ENCODE measurements at regions not wholly inside any gene's neighbourhood (a gene's known extent, or its start where the extent isn't known, plus 50 kb on each side); places are given as distances from the start of the nearest gene placed in this dataset.

DNA sequence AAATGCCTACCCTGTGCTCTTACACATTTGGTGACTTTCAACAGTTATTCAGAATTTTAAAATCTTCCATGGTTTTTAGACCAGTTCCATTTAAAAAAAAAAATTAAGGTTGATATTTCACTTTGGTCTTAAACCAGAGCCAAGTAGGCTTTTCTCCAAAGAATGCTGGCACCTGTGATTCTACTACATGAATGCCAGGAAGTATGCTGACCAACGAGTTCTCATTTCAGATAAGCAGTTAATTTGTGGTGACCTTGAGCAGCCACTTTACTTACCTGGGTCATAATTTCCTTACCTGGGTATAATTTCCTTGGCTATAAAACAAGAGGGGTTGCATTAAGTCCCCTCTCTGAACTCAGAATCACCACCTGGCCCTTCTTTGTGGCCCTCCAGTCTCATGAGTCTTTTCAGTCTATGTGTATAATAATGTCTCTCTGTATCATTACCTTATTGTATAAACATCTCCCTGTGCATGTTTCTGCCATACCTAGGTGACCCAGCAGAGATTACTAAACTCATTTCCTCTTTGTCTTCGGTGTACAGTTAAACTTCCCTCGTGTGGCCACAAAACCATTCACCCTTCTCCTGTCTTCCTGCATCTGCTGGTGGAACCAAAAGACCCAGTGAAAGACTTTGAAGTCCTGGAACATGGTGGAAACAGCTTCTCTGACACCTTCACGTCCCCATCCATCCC, 139.1 kb upstream of the DPT start:
- DNase-seq (ENCODE audit: low read depth in 2 of 2) = no peak

DNA sequence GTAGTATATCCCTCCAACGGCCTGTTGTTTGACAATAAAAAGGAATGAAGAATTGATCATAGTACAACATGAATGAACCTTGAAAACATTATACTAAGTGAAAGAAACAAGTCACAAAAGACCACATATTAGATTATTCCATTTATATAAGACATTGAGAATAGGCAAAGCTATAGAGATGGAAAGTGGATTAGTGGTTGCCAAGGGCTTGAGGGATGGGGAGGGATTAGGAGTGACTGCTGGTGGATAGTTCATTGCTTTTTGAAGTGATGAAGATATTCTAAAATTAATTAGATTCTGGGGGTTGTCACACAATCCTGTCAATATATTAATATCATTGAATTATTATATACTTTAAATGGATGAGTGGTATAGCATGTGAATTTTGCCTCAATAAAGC, 142.5 kb upstream of the DPT start:
- no peak for DNase-seq (ENCODE audit: low read depth in 2 of 2)

DNA sequence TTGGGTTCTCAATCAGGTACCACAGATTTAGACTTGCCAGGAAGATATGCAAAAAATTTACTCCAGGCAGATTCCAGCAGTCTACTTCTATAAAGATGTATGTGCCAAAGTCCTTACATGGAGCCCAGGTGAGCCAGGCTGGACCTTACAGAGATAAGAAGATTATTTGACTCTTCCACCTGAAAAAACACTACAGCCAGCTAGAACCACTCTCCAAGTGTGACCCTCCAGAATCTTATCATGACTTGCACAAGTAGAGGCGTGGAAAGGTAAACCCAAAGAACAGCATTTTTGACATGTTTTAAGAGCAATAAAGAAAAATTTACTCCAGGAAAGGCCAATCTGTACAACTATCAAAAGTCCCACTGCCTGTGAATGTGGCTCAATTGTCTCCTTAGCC, 146.8 kb upstream of the DPT start:
- DNase-seq (ENCODE audit: low read depth in 2 of 2) = no peak

DNA sequence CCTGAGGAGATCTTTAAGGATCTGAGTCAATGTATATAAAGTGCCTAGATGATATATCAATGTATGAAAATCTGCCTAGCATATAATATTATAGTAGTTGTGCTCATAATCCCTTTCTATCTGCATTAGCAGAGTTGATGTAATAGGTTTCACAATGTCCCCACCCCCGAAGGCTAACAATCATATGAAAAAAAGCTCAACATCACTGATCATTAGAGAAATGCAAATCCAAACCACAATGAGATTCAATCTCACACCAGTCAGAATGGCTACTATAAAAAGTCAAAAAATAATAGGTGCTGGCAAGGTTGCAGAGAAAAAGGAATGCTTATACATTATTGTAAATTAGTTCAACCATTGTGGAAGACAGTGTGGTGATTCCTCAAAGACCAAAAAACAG, 147.8 kb upstream of the DPT start:
- no peak for DNase-seq (ENCODE audit: low read depth in 2 of 2)

DNA sequence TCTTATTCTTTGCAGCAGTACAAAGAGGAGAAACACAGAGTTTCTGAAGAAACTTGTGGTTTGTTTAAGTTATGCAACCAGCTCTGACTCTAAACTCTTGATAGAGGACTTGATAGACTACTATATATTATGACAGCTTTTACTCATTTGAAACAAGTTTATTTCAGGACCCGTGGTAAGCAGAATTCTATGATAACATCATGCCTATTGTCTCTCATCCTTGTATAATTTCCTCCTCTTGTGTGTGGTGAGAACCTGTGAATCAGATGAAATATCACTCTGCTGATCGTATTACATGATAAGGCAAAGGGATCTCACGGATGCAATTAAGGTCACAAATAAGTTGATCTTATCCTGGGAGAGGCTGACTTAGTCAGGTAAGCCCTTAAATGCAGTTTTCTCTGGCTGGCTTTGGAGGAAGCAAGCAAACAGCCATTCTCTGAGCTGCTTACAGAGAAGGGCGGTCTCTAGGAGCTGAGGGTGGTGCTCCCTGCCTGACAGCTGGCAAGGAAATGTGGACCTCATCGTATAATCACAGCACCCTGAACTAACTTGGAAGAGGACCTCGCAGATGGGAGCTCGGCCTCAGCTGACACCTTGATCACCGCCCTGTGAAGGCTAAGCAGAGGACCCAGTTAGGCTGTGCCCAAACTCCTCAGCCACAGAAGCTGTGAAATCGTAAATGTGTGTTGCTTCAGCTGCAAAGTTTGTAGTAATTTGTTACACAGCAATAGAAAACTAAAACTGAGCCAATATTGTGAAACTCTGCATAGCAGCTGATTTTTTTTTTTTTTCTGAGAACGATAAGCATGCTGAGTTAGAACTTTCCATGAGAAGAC, 151.1 kb upstream of the DPT start:
- no peak for DNase-seq (ENCODE audit: low read depth in 2 of 2)

DNA sequence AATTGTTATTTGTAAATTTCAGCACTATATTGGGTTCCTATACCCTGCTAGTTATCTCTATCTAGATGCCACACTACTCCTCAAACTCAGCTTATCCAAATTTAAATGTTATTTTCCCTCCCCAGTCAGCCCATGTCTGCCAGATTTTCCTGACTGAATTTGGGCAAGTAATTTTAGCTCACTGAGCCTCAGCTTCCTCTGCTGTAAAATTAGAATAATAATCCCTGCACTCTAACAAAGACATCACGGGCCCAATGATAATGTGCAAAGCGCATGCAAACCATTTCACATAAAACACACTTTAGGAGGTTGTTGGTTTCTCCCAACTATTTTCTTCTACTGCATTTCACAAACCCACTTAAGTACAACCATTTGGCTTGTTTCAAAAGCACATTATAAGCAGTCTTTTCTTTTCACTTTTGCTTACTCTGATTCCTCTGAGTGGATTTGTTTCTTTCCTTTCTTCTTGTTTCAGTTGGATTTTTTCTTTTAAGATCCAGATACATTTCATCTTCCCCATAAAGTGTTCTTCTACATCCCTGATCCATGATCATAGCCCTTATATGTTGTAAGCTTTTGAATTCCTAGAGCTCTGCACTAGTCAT, 152.8 kb upstream of the DPT start:
- no peak for DNase-seq (ENCODE audit: low read depth in 2 of 2)

DNA sequence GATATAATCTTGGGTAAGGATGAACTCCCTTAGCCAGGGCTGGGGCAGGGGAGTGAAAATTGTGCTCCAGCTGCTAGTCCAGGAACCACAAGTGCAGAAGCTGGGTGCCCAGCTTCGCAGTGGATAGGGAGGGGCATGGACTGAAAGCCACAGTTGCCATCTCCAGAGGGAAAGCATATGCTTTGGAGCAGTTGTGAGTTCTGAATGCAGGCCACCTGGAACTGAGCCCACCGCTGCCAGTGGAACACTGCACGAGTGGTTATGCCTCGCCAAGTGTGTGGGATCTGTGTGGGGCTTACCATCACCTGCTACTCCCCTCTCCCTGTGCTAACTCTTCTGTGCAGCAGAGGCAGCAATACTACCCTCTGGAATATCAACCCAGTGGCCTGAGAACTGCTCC, 158.4 kb upstream of the DPT start:
- no peak for DNase-seq (ENCODE audit: low read depth in 2 of 2)

DNA sequence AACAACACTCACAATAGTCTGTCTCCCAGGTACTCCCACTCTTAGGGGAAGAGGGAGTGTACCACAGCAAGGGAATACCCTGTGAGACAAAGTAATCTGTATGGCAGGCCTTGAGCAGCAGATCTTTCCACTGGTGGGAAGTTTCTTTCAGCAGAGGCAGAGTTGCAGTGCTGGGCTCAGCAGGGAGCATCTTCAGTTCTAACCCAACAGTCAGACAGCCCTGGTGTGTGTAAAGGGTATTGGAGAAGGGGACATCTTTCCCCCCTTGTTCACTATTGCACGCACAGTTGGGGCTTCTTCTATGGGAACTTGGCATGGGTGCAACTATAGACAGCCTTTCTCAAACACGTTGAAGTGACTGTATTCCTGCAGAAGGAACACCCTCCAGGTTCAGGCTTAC, 159.4 kb upstream of the DPT start:
- DNase-seq (ENCODE audit: low read depth in 2 of 2) = no peak

DNA sequence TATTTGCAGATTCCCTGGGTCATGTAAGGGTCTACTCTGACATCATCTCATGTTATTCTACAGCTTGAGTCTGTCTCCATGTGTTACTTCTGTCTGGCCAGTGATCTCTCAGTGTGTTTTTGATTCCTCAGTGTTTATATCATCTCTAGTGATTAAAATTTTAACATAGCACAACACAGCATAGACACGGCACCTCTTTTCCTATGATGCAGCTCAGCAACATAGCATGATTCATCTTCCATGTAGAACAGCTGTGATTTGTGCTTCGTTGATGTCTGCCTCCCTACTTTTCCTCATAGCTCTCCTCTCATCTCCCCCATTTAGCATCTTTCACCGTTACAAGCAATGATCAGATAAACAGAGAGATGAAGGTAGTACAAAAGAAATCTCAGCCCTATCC, 163.9 kb upstream of the DPT start:
- DNase-seq (ENCODE audit: low read depth in 2 of 2) = no peak

DNA sequence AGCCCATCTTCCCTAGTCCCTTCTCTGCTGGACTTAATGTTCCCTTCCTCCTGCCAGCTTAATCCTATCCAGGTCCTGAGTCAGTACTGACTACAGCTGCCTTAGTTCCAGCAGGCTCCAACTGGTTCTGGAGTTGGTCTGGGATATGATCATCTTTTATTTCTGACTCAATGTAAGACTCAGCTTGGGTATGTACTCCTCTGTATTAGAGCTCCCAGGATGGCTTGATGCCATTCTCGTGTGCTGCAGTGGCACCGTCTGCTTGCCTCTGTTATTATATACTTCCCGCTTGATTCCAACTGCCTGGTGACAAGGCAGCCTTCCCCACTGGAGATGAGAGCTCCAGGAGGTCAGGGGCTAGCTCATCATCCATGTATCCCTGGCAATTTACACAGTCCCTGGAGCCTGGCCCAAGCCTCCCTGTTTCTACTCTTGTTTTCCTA, 164.4 kb upstream of the DPT start:
- DNase-seq (ENCODE audit: low read depth in 2 of 2) = no peak

DNA sequence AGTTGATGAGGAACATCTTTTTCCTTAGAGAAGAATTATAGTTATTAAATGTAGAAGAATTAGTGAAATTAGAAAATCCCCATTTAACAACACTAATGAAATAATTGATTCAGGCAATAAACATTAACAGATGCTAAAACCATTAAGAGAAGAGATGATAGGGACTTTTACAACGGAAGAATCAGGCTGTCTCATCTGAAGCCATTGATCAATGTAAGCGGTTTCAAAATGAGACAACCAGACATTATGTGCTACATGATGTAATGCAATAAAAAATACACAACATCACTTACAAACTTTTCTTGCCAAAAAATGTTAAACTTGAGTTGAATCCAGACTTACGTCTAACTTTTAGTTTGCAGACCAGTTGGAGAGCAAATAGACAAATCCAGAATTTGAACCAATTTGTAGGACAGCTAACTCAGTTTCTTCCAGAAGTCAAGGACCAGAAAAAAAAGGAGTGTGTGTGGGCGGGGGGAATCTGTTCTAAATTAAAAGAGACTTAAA, 165.4 kb upstream of the DPT start:
- no peak for DNase-seq (ENCODE audit: low read depth in 2 of 2)

DNA sequence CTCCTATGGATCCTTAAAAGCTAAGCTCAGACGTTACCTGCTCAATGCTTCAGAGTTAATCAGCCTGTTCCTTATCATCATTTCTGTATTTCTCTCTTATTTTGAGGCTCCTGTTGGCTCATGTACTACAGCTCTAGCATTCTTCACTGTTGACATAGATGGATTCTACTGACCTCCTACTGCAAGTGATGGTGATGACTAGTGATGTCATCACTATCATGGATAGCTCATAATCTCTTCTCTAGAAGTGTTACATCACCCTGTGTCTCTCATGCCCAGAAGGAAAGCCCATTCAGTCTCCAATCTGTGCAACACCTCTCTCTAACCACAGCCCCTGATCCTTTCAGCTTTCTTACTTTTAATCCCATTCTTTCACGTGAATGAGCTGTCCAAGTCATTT, 168.2 kb upstream of the DPT start:
- no peak for DNase-seq (ENCODE audit: low read depth in 2 of 2)

DNA sequence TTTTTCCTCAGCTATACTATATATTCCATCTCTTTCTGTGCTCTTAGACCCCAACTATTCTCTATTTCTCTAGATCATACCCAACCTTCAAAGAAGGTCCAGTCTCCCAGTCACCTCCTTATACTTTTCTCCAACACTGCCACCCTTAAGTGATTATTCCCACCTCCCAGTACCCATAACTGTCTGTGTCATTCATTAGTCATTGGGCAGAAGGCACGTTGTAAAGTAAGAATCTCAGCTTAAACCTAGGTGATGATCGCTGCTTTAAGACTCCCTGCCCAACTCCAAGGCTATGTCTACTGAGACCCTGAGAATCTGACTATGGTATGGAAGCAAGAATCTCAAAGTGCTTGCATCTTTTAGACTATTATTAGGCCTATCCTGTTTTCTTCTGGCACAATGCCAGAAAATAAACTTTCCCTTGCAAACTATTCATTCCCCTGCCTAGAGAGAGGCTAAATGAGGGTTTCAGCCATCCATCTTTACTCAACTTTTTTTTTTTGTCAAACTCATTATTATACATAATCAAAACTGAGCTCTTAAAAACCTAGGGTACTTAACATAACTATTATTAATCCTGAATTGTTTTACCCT, 174.3 kb upstream of the DPT start:
- no peak for DNase-seq (ENCODE audit: low read depth in 2 of 2)

DNA sequence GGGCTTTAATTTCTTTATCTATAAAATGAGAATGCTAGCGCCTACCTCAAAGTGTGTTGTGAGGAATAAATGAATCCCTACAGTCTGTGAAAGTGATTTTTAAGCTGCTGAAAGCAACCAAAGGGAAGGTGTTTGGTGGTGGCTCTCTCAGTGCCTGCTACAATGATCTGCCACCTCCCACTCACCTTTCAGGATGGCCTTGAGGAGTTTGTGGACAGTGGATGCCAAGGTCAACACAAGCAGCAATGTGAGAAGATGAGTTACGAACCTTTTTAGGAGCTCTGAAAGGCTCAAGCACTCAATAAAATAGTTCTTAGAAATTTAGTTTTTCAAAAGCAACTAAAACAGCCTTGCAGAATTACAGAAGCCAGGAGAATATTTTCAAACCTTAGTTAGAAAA, 176.6 kb upstream of the DPT start:
- no peak for DNase-seq (ENCODE audit: low read depth in 2 of 2)

DNA sequence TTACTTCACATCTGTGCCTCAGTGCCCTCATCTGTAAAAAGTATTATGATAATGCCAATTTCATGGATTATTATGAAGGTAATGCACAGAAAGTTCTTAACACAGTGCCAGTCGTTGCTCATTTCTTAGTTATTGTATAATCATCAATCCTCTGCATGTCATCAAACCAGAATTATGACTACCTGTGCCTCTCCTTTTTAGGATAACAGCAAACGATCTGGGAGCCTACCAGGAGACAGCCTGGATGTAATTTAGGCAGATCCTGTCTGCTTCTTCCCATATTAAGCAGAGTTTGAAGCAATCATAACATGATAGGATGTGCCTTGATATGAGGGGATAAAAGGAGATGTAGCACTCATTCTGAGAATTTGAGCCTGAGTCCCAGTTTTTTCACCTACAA, 177.4 kb upstream of the DPT start:
- no peak for DNase-seq (ENCODE audit: low read depth in 2 of 2)

DNA sequence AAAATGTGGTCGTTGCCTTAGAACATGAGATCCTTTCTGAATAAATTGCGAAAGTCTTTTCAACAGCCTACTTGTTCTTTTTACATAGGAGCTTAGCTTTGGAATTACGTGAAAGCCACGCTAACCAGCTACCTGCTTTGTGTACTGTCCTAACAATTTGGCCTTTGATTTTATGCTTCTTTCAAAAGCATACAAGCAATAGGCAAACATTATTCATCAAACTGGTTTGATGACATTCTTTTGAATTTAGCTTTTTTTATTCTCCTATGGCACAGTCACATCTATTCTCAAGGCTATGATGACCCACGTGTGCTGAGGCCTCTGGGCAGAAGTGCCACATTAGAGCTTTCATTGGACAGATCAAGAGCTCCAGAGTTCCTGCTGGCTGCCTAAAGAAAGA, 178.0 kb upstream of the DPT start:
- DNase-seq (ENCODE audit: low read depth in 2 of 2) = no peak

DNA sequence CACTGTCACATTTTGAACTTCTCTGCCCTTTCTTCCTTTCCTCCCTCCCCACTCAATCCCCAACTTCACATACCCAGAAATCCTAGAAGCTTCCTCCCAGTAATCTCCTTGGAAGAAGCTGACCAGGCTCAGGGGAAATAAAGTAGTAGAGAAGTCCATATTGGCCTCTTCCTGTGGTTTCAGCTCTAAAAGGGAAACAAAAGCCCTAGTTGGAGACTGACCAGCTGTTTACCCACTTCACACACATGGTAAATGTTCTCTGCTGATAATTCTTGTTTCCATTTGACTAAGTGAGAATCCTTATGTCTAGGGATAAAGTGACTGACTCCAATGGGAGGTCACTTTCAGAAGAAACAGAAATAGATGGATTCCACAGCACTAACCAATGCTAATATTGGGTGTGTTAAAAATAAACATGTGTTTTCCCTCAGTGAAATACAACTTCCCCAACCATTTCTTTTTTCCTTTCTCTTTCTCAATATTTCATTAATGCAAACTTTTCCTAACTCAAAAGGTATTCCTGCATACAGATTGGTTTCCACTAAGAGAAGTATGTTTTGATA, 178.9 kb upstream of the DPT start:
- no peak for DNase-seq (ENCODE audit: low read depth in 2 of 2)

DNA sequence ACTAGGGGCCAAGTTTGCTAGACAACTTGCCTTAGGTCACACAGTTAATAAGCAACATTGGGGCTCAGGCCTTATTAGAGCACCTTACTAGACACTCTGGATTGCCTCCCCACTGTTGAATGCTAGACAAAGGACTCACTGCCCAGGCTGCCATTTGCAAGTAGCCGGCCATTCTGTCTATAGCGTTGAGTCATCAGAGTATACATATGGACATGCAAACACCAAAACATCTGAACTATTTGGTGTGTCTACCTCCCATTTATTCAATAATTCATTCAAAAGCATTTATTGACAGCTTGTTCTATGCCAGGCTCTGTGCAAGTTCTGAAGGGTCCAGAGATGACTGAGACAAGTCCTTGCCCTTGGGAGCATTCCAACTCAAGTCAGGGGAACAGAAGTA, 181.4 kb upstream of the DPT start:
- no peak for DNase-seq (ENCODE audit: low read depth in 2 of 2)

DNA sequence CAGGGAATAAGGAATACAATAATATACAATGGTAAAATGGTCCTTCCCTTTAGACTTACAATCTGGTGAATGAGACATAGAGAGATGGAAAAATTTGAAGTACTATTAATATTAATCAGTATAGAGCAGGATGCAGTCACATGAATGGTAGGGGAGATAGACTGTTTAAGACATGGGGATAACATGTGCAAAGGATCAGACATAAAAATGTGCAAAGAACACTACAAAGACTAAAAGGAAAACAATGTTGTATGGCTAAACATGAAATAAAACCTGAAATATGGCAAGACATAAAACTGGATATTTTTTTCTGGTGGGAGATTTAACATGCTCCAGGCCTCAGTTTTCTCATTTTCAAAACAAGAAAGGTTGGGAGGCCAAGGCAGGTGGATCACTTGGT, 182.4 kb upstream of the DPT start:
- DNase-seq (ENCODE audit: low read depth in 2 of 2) = no peak

DNA sequence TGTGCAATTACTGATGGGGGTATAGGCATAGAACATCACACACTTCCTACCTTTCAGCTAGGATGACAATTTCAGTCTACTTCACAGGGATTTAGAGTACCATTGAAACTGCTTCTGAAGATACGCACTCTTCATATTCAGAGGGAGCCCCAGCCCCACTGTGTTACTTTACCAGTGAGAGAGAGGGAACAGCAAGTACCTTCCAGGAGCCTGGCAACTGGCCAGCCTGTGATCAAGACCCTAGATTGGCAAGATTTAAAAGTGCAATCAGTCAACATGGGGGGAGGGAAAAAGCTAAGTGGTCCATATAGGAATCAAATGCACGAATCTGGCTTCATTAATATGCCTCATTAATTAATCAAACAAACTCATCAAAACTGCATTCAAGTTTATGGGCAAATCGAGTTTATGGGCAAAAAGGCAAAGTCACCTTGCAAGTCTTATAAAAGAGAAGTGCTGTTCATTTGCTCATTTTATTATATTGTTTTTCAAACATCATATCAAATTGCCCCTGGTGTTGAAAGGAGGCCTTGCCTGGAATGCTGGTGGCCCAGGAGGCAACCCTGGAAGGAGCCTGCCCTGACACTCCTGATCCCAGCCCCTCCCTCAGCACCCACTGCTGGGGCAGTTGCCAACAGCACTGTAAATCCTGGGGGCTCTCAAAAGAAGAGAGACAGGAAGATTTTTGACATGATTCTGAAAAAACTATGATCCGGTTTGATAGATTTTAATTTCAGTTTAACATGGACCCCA, 184.9 kb upstream of the DPT start:
- no peak for DNase-seq (ENCODE audit: low read depth in 2 of 2)

DNA sequence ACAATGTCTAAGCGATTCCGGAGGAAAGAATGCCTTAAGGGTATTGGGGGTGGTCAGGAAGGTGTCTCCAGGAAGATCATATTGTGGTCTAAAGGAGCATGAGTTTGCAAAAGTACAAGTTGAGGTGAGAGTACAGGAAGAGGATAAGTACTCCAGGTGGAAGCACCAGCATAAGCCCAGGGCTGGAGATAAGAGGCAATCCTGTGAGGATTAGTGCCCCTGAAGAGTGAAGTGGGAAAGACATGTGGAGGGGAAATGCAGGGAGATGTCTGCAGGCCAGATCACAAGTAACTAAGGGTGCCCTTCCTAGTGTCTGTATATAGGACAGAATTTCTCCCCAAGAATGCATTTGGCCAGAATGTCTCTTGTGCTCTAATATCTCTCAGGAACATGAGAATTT, 188.3 kb upstream of the DPT start:
- DNase-seq (ENCODE audit: low read depth in 2 of 2) = no peak

Data from fibroblast of skin of left quadriceps (primary cell).